ENCODE measurements at regions not wholly inside any gene's neighbourhood (a gene's known extent, or its start where the extent isn't known, plus 50 kb on each side); places are given as distances from the start of the nearest gene placed in this dataset.

DNA sequence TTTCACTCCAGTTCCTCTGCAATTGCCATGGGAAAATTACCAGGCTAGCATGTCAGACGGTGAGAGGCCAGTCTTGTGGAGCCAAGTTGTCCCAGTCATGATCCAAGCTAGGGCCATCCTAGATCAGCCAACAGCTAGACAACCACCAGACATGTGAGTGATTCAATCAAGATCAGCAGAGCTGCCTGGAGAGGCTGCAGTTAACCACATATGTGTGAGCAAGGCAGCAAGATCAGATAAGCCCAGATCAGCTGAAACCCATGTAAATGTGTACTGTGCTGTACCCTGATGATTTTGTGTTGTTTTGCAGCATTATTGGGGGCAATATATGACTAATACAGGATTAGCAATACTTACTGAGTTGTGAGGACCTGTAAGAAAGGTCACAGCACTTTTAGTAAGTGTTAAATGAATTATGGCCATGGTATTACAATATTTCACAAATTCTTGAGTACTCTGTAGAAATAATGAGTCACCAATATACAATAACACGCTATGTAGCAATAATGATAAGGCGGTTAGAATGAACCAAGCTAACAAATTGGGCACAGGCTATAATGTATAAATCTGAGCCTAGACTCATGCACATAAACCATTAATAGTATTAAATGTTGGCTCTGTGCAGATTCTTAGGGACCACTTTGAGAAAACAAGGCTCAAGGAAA is 91.4 kb downstream of the SUDS3 start:
- no peak for DNase-seq

DNA sequence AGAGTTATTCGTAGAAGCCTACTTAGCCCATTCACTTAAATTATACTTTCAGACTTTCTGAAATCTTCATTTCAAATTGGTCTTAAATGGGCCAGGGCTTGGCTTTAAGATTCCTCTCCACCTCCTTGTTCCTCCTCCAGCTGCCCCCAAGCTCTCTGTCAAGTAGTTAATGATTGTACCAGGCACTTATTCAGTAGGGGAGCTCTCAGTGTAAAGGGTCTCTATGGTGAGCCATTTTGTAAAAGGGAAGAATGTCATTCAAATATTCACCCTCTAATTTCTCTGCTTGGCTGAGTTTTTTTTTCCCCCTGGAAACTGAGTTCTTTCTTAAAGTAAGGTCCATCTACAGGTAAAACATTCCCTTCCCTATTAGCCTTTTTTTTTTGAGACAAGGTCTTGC is 96.6 kb downstream of the SUDS3 start:
- DNase-seq = no peak

DNA sequence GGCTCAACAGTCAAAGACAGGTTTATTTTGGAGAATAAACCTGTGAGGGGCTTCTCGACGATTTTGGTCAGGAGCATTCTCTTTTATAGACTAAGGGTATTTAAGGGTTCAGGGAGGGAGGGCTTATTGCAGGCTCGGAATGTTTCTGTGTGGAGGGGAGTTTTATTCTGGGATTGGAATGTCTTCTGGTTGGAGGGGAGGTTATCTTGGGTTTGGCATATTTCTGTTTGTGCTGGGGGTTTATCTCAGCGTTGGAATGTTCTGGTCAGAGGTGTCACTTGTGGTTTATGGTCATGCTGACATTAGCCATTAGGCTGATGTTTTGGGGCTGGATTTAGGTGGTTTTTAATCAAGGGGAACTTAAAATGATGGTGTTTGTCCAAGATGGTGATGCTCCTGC is 103.9 kb downstream of the SUDS3 start:
- no peak for DNase-seq

DNA sequence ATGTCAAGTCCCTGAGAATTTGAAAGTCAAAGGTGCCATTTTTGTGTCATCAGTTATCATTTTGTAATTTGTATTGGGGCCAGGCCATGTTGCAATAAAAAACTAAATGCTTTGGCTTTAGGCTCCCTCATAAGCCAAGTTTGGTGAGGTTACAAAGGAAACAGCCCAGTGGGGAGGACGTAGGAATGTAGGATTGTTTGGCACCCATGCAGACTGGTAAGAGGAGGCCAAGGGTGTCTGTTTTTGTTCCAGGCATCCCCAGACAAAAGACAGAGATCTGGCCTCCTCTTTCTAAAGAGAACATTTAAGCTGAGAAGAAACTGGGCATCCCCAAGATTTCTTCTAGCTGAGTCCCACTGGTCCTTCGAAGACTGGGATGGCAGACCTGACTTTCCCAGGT is 111.7 kb downstream of the SUDS3 start:
- no peak for DNase-seq

DNA sequence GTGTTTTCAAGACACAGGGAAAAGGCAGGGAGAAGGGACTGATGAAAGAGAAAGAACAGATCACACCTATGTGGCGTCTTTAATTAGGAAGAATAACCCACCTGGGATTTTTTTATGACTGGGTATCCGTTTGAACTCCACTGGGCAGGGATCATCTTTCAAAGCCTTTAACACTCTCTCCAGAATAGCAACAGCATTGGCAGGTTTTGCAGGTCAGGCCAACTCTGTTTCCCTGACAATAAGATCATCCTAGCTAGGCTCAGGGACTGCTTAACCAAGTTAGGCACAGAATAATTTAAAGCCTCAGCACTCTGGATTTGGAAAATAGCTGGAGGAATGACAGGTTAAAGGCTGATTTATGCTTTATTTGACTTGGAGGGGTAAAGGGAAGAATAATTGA is 117.6 kb downstream of the SUDS3 start:
- no peak for DNase-seq

GRCh38 chr12:118494776-118495175 is 118.4 kb downstream of the SUDS3 start:
- peak; percentile 25 for DNase-seq

- DNase-seq = no peak
Measured at GRCh38 chr12:118495296-118495695, 118.9 kb downstream of the SUDS3 start.

DNA sequence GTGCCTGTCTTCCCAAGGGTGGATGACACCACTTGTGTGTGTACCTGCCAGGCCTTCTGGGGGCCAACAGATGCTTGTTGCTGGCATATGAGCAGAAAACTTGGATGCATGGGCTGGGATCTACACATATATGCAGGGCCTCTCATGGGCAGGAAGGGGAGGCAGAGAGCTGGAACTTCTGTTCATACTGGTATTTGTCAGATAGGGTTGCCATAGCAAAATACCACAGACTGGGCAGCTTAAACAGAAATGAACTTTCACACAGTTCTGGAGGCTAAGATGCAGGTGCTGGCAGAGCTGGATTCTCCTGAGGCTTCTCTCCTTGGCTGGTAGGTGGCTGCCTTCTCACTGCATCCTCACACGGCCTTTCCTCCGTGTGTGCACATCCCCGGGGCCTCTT is 121.8 kb downstream of the SUDS3 start:
- DNase-seq = no peak

DNA sequence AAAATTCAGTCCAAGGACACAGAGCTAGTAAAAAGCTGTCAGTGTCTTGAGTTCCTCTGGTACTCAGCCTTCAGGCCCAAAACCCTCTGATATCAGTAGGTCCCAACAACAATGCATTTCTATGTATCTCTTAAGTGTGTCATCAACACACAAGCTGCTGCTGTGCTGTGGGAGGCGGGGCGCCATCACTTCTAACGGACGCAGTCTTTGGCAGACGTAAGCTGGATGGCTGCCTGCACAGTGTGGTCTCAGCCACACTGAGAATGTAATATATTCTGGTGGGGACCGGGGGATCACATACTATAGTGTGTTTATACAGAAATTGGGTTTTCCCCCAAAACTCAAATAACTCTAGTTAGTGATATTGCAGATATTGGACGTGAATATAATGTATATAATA is 123.9 kb downstream of the SUDS3 start:
- no peak for DNase-seq

DNA sequence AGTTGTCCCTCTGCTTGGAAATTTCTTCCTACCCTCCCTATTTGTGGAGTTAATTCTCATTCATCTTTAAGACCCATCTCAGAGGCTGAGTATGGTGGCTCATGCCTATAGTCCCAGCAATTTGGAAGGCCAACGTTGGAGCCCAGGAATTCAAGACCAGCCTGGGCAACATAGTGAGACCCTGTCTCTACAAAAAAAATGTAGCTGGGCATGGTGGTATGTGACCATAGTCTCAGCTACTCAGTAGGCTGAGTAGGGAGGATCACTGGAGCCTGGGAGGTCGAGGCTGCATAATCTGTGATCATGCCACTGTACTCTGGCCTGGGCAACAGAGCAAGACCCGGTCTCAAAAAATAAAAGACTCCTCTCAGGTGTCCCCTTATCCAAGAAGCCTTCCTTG is 125.1 kb downstream of the SUDS3 start:
- DNase-seq = no peak

DNA sequence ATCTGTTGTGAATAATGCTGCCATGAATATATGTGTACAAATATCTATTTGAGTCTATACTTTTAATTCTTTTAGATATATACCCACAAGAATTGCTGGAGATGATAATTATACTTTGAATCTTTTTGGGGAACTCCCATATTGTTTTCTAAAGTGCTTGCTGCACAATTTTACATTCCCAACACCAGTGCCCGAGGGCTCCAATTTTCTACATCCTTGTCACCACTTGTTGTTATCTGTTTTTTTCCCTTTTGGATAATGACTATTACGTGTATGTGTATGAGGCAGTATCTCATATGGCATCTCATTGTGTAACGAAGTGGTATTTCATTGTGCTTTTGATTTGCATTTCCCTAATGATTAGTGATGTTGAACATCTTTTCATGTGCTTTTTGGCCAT is 127.1 kb downstream of the SUDS3 start:
- DNase-seq = no peak

- DNase-seq = no peak
Measured at GRCh38 chr12:118512669-118513068, 136.3 kb downstream of the SUDS3 start.

GRCh38 chr12:118513611-118514010 is 137.3 kb downstream of the SUDS3 start:
- no peak for DNase-seq

DNA sequence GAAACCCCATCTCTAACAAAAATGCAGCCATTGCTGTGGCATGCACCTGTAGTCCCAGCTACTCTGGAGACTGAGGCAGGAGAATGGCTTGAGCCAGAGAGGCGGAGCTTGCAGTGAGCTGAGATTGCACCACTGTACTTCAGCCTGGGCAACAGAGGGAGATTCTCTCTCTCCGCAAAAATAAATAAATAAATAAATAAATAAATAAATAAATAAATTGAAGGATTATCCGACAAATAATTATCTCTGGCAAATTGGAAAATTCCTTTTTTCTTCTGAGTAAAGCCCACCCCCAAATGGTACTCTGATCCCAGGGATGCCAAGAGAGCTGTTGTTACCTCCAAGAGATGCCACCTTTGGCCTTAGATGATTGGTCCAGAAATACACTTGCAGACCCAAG is 137.9 kb downstream of the SUDS3 start:
- DNase-seq = no peak

GRCh38 chr12:118520214-118521035 is 144.1 kb downstream of the SUDS3 start:
- no peak for DNase-seq

DNA sequence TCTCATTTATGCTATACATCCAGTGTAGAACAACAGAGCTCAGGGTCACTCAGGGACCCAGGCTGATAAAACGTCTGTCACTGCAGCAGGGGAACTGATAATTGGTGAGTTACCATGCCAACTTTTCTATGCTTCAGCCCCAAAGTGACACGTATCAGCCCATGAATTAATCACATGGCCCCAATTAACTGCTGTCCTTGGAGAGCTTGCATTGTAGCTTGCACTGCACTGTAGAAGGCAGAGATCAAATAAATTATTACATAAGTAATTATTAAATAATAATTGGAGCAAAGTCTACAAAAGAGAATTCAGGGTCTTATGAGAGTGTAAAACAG is 144.6 kb downstream of the SUDS3 start:
- no peak for DNase-seq

GRCh38 chr12:118524446-118524845 is 148.1 kb downstream of the SUDS3 start:
- no peak for DNase-seq

DNA sequence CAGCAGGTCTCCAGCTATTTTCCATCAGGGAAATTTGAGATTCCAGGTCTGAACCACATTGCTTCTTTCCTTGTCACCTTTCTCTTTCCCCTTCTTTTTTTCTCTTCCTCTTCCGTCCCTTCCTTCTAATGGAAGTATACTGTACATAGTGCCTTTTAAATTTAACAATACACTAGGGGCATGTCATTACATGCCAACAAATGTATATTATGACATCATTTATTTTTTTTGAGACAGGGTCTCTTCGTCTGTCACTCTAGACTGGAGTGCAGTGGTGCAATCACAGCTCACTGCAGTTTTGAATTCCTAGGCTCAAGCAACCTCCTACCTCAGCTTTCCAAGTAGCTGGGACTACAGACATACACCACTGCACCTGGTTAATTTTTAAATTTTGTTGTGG is 148.9 kb downstream of the SUDS3 start:
- DNase-seq = no peak

GRCh38 chr12:118526255-118527095 is 150.1 kb downstream of the SUDS3 start:
- DNase-seq = no peak

- DNase-seq = no peak
Measured at GRCh38 chr12:118527310-118527709, 151.0 kb downstream of the SUDS3 start.

DNA sequence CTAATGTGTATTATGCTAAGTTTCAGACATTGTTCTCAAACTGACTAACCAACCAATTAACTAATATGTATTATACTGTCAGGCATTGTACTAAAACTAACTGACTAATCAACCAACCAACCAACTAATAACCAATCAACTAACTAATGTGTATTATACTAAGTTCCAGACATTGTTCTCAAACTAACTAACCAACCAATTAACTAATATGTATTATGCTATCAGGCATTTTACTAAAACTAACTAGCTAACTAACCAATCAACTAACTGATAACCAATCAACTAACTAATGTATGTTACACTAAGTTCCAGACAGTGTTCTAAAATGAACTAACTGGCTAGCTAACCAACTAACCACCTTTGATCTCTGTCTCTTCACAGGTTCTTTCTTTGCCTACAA is 152.3 kb downstream of the SUDS3 start:
- DNase-seq = no peak

- DNase-seq = no peak
Measured at GRCh38 chr12:118534003-118534402, 157.6 kb downstream of the SUDS3 start.

- peak; percentile 65 for DNase-seq
Measured at GRCh38 chr12:118536306-118536906, 160.1 kb downstream of the SUDS3 start.
